Vagina (tissue), 2 donors: ENCODE measurements at regions not wholly inside any gene's neighbourhood (a gene's known extent, or its start where the extent isn't known, plus 50 kb on each side); places are given as distances from the start of the nearest gene placed in this dataset.

ENCODE experiments used
- CTCF ChIP-seq, 3 experiments: fragments of 450-650 bp in 2 of 3; fragments of 200-600 bp in 1 of 3; sonication (generic) in 1 of 3; IDR thresholded peaks; one replicate each; pipeline ENCODE4 v1.5.1; 2017 to 2019; ENCODE audit warnings: antibody characterized with exemption in 3 of 3, mild to moderate bottlenecking in 2 of 3, moderate library complexity in 2 of 3
- POLR2A ChIP-seq, 2 donors: fragments of 450-650 bp; IDR thresholded peaks; one replicate each; pipeline ENCODE4 v1.6.1; 2017; ENCODE audit warnings: antibody characterized with exemption in 2 of 2, mild to moderate bottlenecking in 2 of 2, moderate library complexity in 2 of 2

- TF ChIP-seq CTCF (IDR thresholded peaks at IDR 0.05) (no peak), POLR2A (IDR thresholded peaks at IDR 0.05) (no peak)
Measured at GRCh38 chr17:33932996-33933395, 322.1 kb upstream of the CCL2 start.
